IMR-90 (cell line): ENCODE measurements at regions not wholly inside any gene's neighbourhood (a gene's known extent, or its start where the extent isn't known, plus 50 kb on each side); places are given as distances from the start of the nearest gene placed in this dataset.
A peak's percentile ranks its signal among the peaks of the same experiment; 100 is the strongest.

Source experiments
- ATAC-seq: fragments of 200-7000 bp; cut with Tn5 transposase; 2 replicates; pipeline ENCODE4 v1.9.1; 2020; ENCODE audit warnings: low read depth, mild to moderate bottlenecking, moderate library complexity
- BruUV-seq: library from RNA; stranded (reverse); fragments of 400-500 nt; replicated peaks from 2 replicates; lab custom pipeline; 2021; lab: Mats Ljungman, UMichigan
- CTCF ChIA-PET: fragments of 300-600 bp; formaldehyde crosslinking; extraction: SDS; loops from one replicate; lab custom pipeline; 2021; ENCODE audit warnings: antibody characterized with exemption; lab: Yijun Ruan, JAX
- POLR2A ChIA-PET: fragments of 300-600 bp; sonication (Branson Sonifier 250); formaldehyde crosslinking; loops from one replicate; lab custom pipeline; 2022; ENCODE audit warnings: antibody characterized with exemption; ENCODE audit not compliant: unreplicated experiment; lab: Charles Lee
- DNase-seq: peaks from one replicate; pipeline ENCODE4 v3.0.0; 2013
- H2AFZ ChIP-seq: replicated peaks from 2 replicates; pipeline ENCODE3; 2013; ENCODE audit warnings: low read length, mild to moderate bottlenecking; ENCODE audit not compliant: poor library complexity
- H2AK5ac ChIP-seq: 2 replicates; pipeline ENCODE4 v1.6.1; 2013; ENCODE audit warnings: low read depth, low read length, inconsistent platforms
- H2AK9ac ChIP-seq: replicated peaks from 2 replicates; pipeline ENCODE3; 2013; ENCODE audit warnings: mild to moderate bottlenecking, low read depth, low read length, moderate library complexity; ENCODE audit not compliant: poor library complexity
- H2BK120ac ChIP-seq: 2 replicates; pipeline ENCODE4 v1.6.1; 2013; ENCODE audit warnings: low read depth, low read length, inconsistent platforms
- H2BK15ac ChIP-seq: 3 replicates; pipeline ENCODE4 v1.6.1; 2013; ENCODE audit warnings: low read depth, low read length, inconsistent platforms
- H2BK20ac ChIP-seq: 2 replicates; pipeline ENCODE4 v1.6.1; 2013; ENCODE audit warnings: low read depth, mild to moderate bottlenecking, inconsistent platforms, low read length, moderate library complexity
- H2BK5ac ChIP-seq: 2 replicates; pipeline ENCODE4 v1.6.1; 2013; ENCODE audit warnings: mild to moderate bottlenecking, low read depth, low read length, inconsistent platforms; ENCODE audit not compliant: poor library complexity, severe bottlenecking
- H3K14ac ChIP-seq: replicated peaks from 2 replicates; pipeline ENCODE4 v1.6.1; 2013; ENCODE audit warnings: low read depth, low read length, inconsistent platforms
- H3K18ac ChIP-seq: 2 replicates; pipeline ENCODE4 v1.6.1; 2013; ENCODE audit warnings: low read depth, low read length, control low read depth
- H3K23ac ChIP-seq: 2 replicates; pipeline ENCODE4 v1.6.1; 2013; ENCODE audit warnings: low read depth, low read length, inconsistent platforms
- H3K27ac ChIP-seq: 2 replicates; pipeline ENCODE4 v1.5.1; 2013; ENCODE audit warnings: mild to moderate bottlenecking, control low read depth, low read length; ENCODE audit not compliant: insufficient read depth
- H3K27me3 ChIP-seq: 2 replicates; pipeline ENCODE4 v1.6.1; 2013; ENCODE audit warnings: low read length; ENCODE audit not compliant: control insufficient read depth, insufficient read depth
- H3K36me3 ChIP-seq: 2 replicates; pipeline ENCODE4 v1.6.1; 2013; ENCODE audit warnings: low read length, mixed read lengths; ENCODE audit not compliant: control insufficient read depth, insufficient read depth
- H3K4ac ChIP-seq: 2 replicates; pipeline ENCODE4 v1.6.1; 2013; ENCODE audit warnings: low read depth, low read length, inconsistent platforms
- H3K4me1 ChIP-seq: 2 replicates; pipeline ENCODE4 v1.6.1; 2013; ENCODE audit warnings: low read length, mixed read lengths; ENCODE audit not compliant: control insufficient read depth, insufficient read depth
- H3K4me2 ChIP-seq: 2 replicates; pipeline ENCODE4 v1.6.1; 2013; ENCODE audit warnings: low read depth, mild to moderate bottlenecking, control low read depth, low read length, moderate library complexity
- H3K4me3 ChIP-seq: 2 replicates; pipeline ENCODE4 v1.5.1; 2013; ENCODE audit warnings: low read depth, mild to moderate bottlenecking, control low read depth, low read length, moderate library complexity; ENCODE audit not compliant: insufficient read depth
- H3K56ac ChIP-seq: 2 replicates; pipeline ENCODE4 v1.6.1; 2013; ENCODE audit warnings: low read length, inconsistent platforms; ENCODE audit not compliant: insufficient read depth; ENCODE audit errors: extremely low read depth
- H3K79me1 ChIP-seq, 2 experiments: 2 replicates each; pipeline ENCODE4 v1.6.1; 2013; ENCODE audit warnings: low read length in 2 of 2, inconsistent platforms in 1 of 2, low read depth in 1 of 2
- H3K9ac ChIP-seq: 2 replicates; pipeline ENCODE4 v1.6.1; 2013; ENCODE audit warnings: low read depth, low read length, control low read depth
- H3K9me1 ChIP-seq: 2 replicates; pipeline ENCODE4 v1.6.1; 2013; ENCODE audit warnings: low read length, inconsistent platforms; ENCODE audit not compliant: insufficient read depth
- H3K9me3 ChIP-seq: 2 replicates; pipeline ENCODE4 v1.6.1; 2013; ENCODE audit warnings: low read length; ENCODE audit not compliant: control insufficient read depth, insufficient read depth
- H4K20me1 ChIP-seq: 2 replicates; pipeline ENCODE4 v1.6.1; 2013; ENCODE audit warnings: low read length, inconsistent platforms; ENCODE audit not compliant: insufficient read depth
- H4K5ac ChIP-seq: 2 replicates; pipeline ENCODE4 v1.6.1; 2013; ENCODE audit warnings: mild to moderate bottlenecking, low read depth, low read length, control low read depth
- H4K8ac ChIP-seq, 2 experiments: 2 replicates each; pipeline ENCODE4 v1.6.1; 2013; ENCODE audit warnings: low read depth in 2 of 2, low read length in 2 of 2, control low read depth in 1 of 2, inconsistent platforms in 1 of 2
- H4K91ac ChIP-seq: 2 replicates; pipeline ENCODE4 v1.6.1; 2013; ENCODE audit warnings: low read depth, low read length, inconsistent platforms; ENCODE audit not compliant: insufficient read depth
- BHLHE40 ChIP-seq: fragments of 150-350 bp; IDR thresholded peaks from 2 replicates; pipeline ENCODE4 v1.6.1; 2016; ENCODE audit warnings: mild to moderate bottlenecking, low read depth, low read length
- CEBPB ChIP-seq: IDR thresholded peaks from 2 replicates; pipeline ENCODE4 v1.6.1; 2012; ENCODE audit warnings: low read depth, low read length, improper control_type of control experiment
- CHD1 ChIP-seq: IDR thresholded peaks from 2 replicates; pipeline ENCODE4 v1.6.1; 2012; ENCODE audit warnings: low read depth, low read length, improper control_type of control experiment
- ELK1 ChIP-seq: fragments of 150-350 bp; IDR thresholded peaks from 2 replicates; pipeline ENCODE4 v1.6.1; 2016; ENCODE audit warnings: low read depth, mild to moderate bottlenecking, low read length, moderate library complexity, borderline replicate concordance
- FOS ChIP-seq: fragments of 150-350 bp; IDR thresholded peaks from 2 replicates; pipeline ENCODE4 v1.6.1; 2016; ENCODE audit warnings: low read depth, low read length
- MAFK ChIP-seq: IDR thresholded peaks from 2 replicates; pipeline ENCODE4 v1.6.1; 2012; ENCODE audit warnings: low read depth, low read length, improper control_type of control experiment
- MXI1 ChIP-seq: IDR thresholded peaks from 2 replicates; pipeline ENCODE4 v1.6.1; 2012; ENCODE audit warnings: low read depth, mild to moderate bottlenecking, low read length, moderate library complexity, borderline replicate concordance
- NFE2L2 ChIP-seq: fragments of 150-350 bp; IDR thresholded peaks from 2 replicates; pipeline ENCODE4 v1.6.1; 2016; ENCODE audit warnings: low read depth, mild to moderate bottlenecking, low read length
- POLR2A ChIP-seq: IDR thresholded peaks from 2 replicates; pipeline ENCODE4 v1.6.1; 2012; ENCODE audit warnings: mild to moderate bottlenecking, low read depth, low read length
- RAD21 ChIP-seq: IDR thresholded peaks from 2 replicates; pipeline ENCODE4 v1.6.1; 2012; ENCODE audit warnings: low read length, improper control_type of control experiment
- RCOR1 ChIP-seq: IDR thresholded peaks from 2 replicates; pipeline ENCODE4 v1.6.1; 2012; ENCODE audit warnings: mild to moderate bottlenecking, low read length, improper control_type of control experiment; ENCODE audit not compliant: insufficient replicate concordance
- RFX5 ChIP-seq: IDR thresholded peaks from 2 replicates; pipeline ENCODE4 v1.8.0; 2012; ENCODE audit warnings: low read depth, mild to moderate bottlenecking, low read length, moderate library complexity
- SMC3 ChIP-seq: fragments of 150-350 bp; IDR thresholded peaks from 2 replicates; pipeline ENCODE4 v1.6.1; 2016; ENCODE audit warnings: low read depth, mild to moderate bottlenecking, antibody characterized with exemption, low read length, moderate library complexity
- USF2 ChIP-seq: fragments of 150-350 bp; IDR thresholded peaks from 2 replicates; pipeline ENCODE4 v1.6.1; 2017; ENCODE audit warnings: mild to moderate bottlenecking, antibody characterized with exemption, low read length, low read depth
- WGBS, 2 experiments: methylation state at CpG; one replicate each; pipeline versions ENCODE4 v1.1.5 to v1.1.7; 2013; ENCODE audit warnings: missing lambda C conversion rate in 2 of 2; ENCODE audit not compliant: insufficient read length in 1 of 2; ENCODE audit errors: extremely low coverage in 2 of 2; 5-methylcytosine and 5-hydroxymethylcytosine counted together
- dilution Hi-C: fragments of 300-500 bp; cut with HindIII; formaldehyde crosslinking; loops from one replicate; pipeline ENCODE4 v1.14.3; 2018; ENCODE audit warnings: low sequenced_read_pairs; ENCODE audit not compliant: unreplicated experiment
- in situ Hi-C: fragments of 300-500 bp; cut with MboI; formaldehyde crosslinking; loops from 3 replicates; pipeline ENCODE4 v1.14.3; 2019; ENCODE audit warnings: low sequenced_read_pairs, inconsistent platforms, mixed read lengths
- intact Hi-C: fragments of 100-400 bp; cut with micrococcal nuclease; formaldehyde crosslinking; loops from 2 replicates; pipeline ENCODE4 v1.10.0; 2022
- TF ChIP-seq, protein P1 (sequence below): conservative IDR thresholded peaks from 2 replicates; pipeline ENCODE4 v1.5.1; 2012; ENCODE audit warnings: mild to moderate bottlenecking, low read depth, low read length, improper control_type of control experiment

DNA sequence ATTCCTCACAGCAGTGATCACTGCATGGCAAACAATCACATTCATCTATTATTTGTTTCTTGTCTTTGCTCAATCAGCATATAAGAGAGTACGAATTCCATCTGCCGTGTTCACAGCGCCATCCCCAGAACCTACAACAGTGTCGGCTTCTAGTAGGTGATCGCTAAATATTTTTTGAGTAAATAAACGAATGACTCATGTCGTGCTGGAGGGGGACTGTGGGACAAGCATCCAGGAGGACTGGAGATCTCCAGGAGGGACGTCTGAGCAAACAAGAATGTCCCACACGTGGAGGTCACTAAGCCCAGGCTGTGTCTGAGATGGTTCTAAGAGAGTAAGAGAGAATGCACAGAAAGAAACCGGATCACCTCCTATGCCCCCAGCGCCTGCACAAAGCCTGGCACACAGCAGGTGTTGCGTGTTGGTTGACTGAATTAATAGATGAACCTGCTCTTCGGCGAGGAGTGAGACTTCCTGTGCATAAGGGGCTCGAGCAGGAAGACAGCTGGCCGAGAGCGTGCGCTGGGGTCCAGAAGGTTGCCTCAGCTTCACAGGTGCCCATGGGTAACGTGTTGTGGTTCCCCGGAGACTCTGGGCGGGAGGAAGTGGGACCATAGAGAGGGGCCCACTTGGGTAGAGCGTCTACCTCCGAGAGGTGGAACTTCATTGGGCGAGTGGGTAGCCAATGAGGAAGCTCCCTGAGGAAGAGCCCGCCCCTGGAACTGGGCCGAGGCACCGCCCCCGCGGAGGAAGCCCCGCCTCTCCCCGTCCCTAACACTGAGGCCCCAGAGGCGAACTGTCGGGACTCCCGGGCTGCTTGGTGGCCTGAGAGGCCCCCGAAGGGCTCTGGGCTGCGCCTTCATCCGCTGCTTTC lies 193.0 kb downstream of the MELK start:
- WGBS, 2 experiments, result 13% methylated on average over 13 of the region's 37 CpGs; no CpG with 5 or more reads in 1 of the 2 experiments
- Histone ChIP-seq H3K9me1 (peaks cover 7% of the 10 kb centered on the region), H3K56ac (no peak overlapping the region), H3K4me2 (peak overlapping the region; percentile 41; the same call in 1 of the 2 replicates), H2BK15ac (no peak overlapping the region), H2AK9ac (no peak overlapping the region), H3K14ac (no peak overlapping the region), H3K9me3 (peaks cover 11% of the 10 kb centered on the region), H3K27ac (no peak overlapping the region), H2BK20ac (no peak overlapping the region), H2BK120ac (no peak overlapping the region), H3K4me3 (no peak overlapping the region), H3K18ac (no peak overlapping the region), H3K9ac (no peak overlapping the region), H3K4me1 (no peaks in the 10 kb centered on the region), H2BK5ac (no peak overlapping the region), H3K79me1 (no peaks in the 10 kb centered on the region), H3K36me3 (no peaks in the 10 kb centered on the region), H2AFZ (peak overlapping the region; percentile 1), H2AK5ac (no peak overlapping the region), H4K8ac (no peak overlapping the region), H4K5ac (no peak overlapping the region), H3K23ac (no peak overlapping the region), H3K4ac (no peak overlapping the region), H4K91ac (no peak overlapping the region), H4K20me1 (no peaks in the 10 kb centered on the region; the same call in 1 of the 2 replicates), H3K27me3 (peaks cover 6% of the 10 kb centered on the region)
- CTCF ChIA-PET, result no interaction called here
- POLR2A ChIA-PET, result no interaction called here
- in situ Hi-C loops, result no loop called here
- ATAC-seq (peak; percentile 63; the same call in 1 of the 2 replicates), DNase-seq (peak; percentile 35)
- dilution Hi-C loops, result no loop called here
- intact Hi-C loops, result no loop called here
- BruUV-seq, result no TSS peak
- TF ChIP-seq SMC3 (no peak), NFE2L2 (no peak), FOS (no peak), RAD21 (no peak), ELK1 (no peak), USF2 (no peak), RFX5 (no peak), MAFK (no peak), BHLHE40 (no peak), CHD1 (no peak), RCOR1 (no peak), MXI1 (no peak), POLR2A (no peak), CEBPB (no peak)
- TF ChIP-seq, protein P1, sequence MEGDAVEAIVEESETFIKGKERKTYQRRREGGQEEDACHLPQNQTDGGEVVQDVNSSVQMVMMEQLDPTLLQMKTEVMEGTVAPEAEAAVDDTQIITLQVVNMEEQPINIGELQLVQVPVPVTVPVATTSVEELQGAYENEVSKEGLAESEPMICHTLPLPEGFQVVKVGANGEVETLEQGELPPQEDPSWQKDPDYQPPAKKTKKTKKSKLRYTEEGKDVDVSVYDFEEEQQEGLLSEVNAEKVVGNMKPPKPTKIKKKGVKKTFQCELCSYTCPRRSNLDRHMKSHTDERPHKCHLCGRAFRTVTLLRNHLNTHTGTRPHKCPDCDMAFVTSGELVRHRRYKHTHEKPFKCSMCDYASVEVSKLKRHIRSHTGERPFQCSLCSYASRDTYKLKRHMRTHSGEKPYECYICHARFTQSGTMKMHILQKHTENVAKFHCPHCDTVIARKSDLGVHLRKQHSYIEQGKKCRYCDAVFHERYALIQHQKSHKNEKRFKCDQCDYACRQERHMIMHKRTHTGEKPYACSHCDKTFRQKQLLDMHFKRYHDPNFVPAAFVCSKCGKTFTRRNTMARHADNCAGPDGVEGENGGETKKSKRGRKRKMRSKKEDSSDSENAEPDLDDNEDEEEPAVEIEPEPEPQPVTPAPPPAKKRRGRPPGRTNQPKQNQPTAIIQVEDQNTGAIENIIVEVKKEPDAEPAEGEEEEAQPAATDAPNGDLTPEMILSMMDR, result no peak
